Sigmoid colon (tissue), 4 donors: ENCODE measurements at regions not wholly inside any gene's neighbourhood (a gene's known extent, or its start where the extent isn't known, plus 50 kb on each side); places are given as distances from the start of the nearest gene placed in this dataset.

Experiments used
- EP300 ChIP-seq, 4 donors: sonication (generic); formaldehyde crosslinking; IDR thresholded peaks; one replicate each; pipeline ENCODE4 v1.6.1; 2017; ENCODE audit warnings: antibody characterized with exemption in 4 of 4
- POLR2A ChIP-seq, 2 donors: fragments of 450-650 bp; IDR thresholded peaks; one replicate each; pipeline ENCODE4 v1.6.1; 2016; ENCODE audit warnings: antibody characterized with exemption in 2 of 2, mild to moderate bottlenecking in 2 of 2, moderate library complexity in 2 of 2
- TF ChIP-seq, protein P1 (sequence below), 4 experiments: fragments of 450-650 bp in 3 of 4; fragments of 200-600 bp in 1 of 4; IDR thresholded peaks; one replicate each; pipeline ENCODE4 v1.5.1; 2016 to 2019; ENCODE audit warnings: antibody characterized with exemption in 4 of 4, mild to moderate bottlenecking in 3 of 4, moderate library complexity in 2 of 4

DNA sequence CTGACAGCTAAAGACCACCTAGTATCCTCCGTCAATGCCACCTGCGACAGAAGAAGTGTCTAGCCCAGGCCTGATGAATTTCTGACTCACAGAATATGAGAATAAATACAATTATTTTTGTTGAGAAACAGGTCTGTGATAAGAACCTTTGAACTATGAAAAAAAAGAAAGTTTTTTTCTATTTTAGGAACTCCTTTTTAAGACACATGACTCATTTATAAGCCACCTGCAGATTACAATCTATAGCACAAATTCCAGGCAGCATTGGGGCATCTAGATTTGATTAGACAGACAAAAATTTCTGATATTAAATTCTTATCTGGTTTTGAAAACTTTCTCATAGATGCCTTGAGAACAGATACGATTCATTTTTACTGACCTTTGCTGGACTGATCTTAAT, 256.7 kb upstream of the LYZL1 start:
- TF ChIP-seq, protein P1, sequence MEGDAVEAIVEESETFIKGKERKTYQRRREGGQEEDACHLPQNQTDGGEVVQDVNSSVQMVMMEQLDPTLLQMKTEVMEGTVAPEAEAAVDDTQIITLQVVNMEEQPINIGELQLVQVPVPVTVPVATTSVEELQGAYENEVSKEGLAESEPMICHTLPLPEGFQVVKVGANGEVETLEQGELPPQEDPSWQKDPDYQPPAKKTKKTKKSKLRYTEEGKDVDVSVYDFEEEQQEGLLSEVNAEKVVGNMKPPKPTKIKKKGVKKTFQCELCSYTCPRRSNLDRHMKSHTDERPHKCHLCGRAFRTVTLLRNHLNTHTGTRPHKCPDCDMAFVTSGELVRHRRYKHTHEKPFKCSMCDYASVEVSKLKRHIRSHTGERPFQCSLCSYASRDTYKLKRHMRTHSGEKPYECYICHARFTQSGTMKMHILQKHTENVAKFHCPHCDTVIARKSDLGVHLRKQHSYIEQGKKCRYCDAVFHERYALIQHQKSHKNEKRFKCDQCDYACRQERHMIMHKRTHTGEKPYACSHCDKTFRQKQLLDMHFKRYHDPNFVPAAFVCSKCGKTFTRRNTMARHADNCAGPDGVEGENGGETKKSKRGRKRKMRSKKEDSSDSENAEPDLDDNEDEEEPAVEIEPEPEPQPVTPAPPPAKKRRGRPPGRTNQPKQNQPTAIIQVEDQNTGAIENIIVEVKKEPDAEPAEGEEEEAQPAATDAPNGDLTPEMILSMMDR (IDR thresholded peaks at IDR 0.05), result no peak
- TF ChIP-seq EP300 (IDR thresholded peaks at IDR 0.05) (no peak), POLR2A (IDR thresholded peaks at IDR 0.05) (no peak)
